ENCODE measurements at regions not wholly inside any gene's neighbourhood (a gene's known extent, or its start where the extent isn't known, plus 50 kb on each side); places are given as distances from the start of the nearest gene placed in this dataset.

DNA sequence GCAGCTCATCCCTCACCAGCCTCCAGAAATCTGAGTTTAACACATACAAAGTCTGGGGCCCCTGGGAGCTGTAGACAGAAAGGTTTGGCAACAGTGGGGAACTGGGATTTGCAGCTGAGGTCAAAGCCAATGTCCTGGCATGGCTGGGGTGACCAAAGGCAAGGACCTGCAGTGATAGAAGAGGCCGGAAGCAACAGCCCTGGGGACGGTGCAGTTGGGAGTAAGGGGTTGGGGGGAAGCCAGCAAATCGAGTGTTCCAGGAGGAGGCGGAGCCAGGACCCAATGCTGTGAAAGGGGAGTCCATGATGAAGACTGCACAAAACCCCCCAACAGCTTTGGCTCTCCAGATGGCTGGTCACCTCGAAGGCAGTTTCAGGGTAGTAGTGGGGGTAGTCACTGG, 74.1 kb upstream of the SPATA12 start:
- no peak for DNase-seq (ENCODE audit: low spot score)
- TF ChIP-seq POLR2AphosphoS5 (IDR thresholded peaks at IDR 0.05) (no peak), POLR2A (IDR thresholded peaks at IDR 0.05) (no peak)
- TF ChIP-seq, protein P1, sequence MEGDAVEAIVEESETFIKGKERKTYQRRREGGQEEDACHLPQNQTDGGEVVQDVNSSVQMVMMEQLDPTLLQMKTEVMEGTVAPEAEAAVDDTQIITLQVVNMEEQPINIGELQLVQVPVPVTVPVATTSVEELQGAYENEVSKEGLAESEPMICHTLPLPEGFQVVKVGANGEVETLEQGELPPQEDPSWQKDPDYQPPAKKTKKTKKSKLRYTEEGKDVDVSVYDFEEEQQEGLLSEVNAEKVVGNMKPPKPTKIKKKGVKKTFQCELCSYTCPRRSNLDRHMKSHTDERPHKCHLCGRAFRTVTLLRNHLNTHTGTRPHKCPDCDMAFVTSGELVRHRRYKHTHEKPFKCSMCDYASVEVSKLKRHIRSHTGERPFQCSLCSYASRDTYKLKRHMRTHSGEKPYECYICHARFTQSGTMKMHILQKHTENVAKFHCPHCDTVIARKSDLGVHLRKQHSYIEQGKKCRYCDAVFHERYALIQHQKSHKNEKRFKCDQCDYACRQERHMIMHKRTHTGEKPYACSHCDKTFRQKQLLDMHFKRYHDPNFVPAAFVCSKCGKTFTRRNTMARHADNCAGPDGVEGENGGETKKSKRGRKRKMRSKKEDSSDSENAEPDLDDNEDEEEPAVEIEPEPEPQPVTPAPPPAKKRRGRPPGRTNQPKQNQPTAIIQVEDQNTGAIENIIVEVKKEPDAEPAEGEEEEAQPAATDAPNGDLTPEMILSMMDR (IDR thresholded peaks at IDR 0.05): no peak
- Histone ChIP-seq H3K27me3 (replicated peaks; ENCODE audit: insufficient read depth) (no peaks in the 10 kb centered on the region), H3K27ac (no peak overlapping the region), H3K9me3 (no peaks in the 10 kb centered on the region), H3K4me1 (replicated peaks) (peaks cover 8% of the 10 kb centered on the region), H3K36me3 (no peaks in the 10 kb centered on the region), H3K4me3 (no peak overlapping the region)
- 69% methylated on average over 5 of the region's 5 CpGs for WGBS
- intact Hi-C loops (cut with DNase I): loop anchor here (5.0 kb wide), 1 partner anchor 54 kb away; no protein-coding TSS in a partner anchor

DNA sequence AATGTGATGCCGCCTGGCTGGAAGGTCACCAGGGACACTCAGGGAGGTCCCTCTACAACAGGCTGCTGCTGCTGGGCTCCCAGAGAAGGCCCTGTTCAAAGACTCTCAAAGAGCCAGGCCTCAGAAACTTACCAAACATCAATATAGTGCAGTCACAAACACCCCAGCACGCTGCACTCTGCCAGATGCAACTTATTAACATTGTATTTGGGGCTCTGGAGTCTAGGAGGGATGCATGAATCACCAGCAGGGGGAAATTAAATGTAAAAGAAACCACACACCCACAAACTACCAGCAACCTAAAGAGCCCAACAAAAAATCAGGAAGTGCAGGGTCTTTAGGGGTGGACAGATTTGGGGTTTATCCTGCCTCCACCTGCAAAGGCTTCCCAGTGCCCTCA, 74.6 kb upstream of the SPATA12 start:
- H3K9me3 ChIP-seq: no peaks in the 10 kb centered on the region
- no peaks in the 10 kb centered on the region for H3K36me3 ChIP-seq
- DNase-seq (ENCODE audit: low spot score): no peak
- H3K4me1 ChIP-seq (replicated peaks): peaks cover 8% of the 10 kb centered on the region
- H3K27ac ChIP-seq: no peak overlapping the region
- WGBS: 59% methylated on average over 2 of the region's 2 CpGs
- TF ChIP-seq, protein P1 (IDR thresholded peaks at IDR 0.05): no peak
- TF ChIP-seq POLR2A (IDR thresholded peaks at IDR 0.05) (no peak), POLR2AphosphoS5 (IDR thresholded peaks at IDR 0.05) (no peak)
- H3K4me3 ChIP-seq: no peak overlapping the region
- intact Hi-C loops (cut with DNase I): loop anchor here (5.0 kb wide), 1 partner anchor 54 kb away; no protein-coding TSS in a partner anchor
- no peaks in the 10 kb centered on the region for H3K27me3 ChIP-seq (replicated peaks; ENCODE audit: insufficient read depth)

DNA sequence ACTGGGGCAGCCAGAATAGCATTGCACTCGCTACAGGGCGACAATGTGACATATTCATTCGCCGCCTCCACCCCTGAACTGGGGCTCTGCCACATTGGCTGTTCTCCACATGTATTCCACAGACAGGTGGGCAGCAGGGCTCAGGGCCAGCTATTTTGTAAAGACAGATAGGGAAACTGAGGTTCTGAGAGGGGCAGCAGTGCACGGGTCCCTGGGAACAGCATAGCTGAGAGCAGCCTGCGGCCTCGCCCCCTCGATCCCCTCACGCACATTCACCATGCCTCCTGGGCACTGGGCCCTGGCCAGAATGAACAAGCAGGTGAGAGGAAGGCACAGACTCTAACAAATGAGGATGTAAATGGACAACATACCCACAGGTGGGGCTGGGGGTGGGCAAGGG, 75.0 kb upstream of the SPATA12 start:
- Histone ChIP-seq H3K27ac (no peak overlapping the region), H3K9me3 (no peaks in the 10 kb centered on the region), H3K36me3 (no peaks in the 10 kb centered on the region), H3K4me1 (replicated peaks) (peaks cover 8% of the 10 kb centered on the region), H3K4me3 (no peak overlapping the region), H3K27me3 (replicated peaks; ENCODE audit: insufficient read depth) (no peaks in the 10 kb centered on the region)
- no peak for DNase-seq (ENCODE audit: low spot score)
- intact Hi-C loops (cut with DNase I): loop anchor here (5.0 kb wide), 1 partner anchor 53 kb away; no protein-coding TSS in a partner anchor
- WGBS: 94% methylated on average over 9 of the region's 9 CpGs
- TF ChIP-seq POLR2A (IDR thresholded peaks at IDR 0.05) (no peak), POLR2AphosphoS5 (IDR thresholded peaks at IDR 0.05) (no peak)
- TF ChIP-seq, protein P1 (IDR thresholded peaks at IDR 0.05): no peak

DNA sequence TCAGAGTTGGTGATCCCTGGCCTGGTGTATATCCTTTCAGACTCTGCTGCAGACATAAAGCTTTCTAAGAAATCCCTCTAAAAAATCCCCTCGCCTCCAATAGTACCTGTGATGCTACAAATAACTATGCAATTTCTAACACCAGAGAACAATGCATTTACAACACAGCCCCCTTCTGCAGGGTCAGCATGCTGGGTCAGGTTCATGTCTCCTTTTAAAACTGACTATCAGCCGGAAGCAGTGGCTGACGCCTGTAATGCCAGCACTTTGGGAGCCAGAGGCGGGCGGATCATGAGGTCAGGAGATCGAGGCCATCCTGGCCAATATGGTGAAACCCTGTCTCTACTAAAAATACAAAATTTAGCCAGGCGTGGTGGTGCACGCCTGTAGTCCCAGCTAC, 77.0 kb upstream of the SPATA12 start:
- TF ChIP-seq POLR2AphosphoS5 (IDR thresholded peaks at IDR 0.05): no peak
- TF ChIP-seq, protein P1 (IDR thresholded peaks at IDR 0.05): no peak
- no peak for TF ChIP-seq POLR2A (IDR thresholded peaks at IDR 0.05)
- DNase-seq (ENCODE audit: low spot score): no peak
- H3K27me3 ChIP-seq (replicated peaks; ENCODE audit: insufficient read depth): no peaks in the 10 kb centered on the region
- intact Hi-C loops (cut with DNase I): no loop called here
- 97% methylated on average over 8 of the region's 8 CpGs for WGBS
- no peaks in the 10 kb centered on the region for H3K36me3 ChIP-seq
- H3K27ac ChIP-seq: no peak overlapping the region
- no peaks in the 10 kb centered on the region for H3K4me1 ChIP-seq (replicated peaks)
- H3K9me3 ChIP-seq: no peaks in the 10 kb centered on the region
- H3K4me3 ChIP-seq: no peak overlapping the region

- TF ChIP-seq, protein P1 (IDR thresholded peaks at IDR 0.05): no peak
- TF ChIP-seq POLR2A (IDR thresholded peaks at IDR 0.05) (no peak), POLR2AphosphoS5 (IDR thresholded peaks at IDR 0.05) (no peak)
- Histone ChIP-seq H3K4me1 (replicated peaks) (no peaks in the 10 kb centered on the region), H3K36me3 (no peaks in the 10 kb centered on the region), H3K27ac (no peak overlapping the region), H3K27me3 (replicated peaks; ENCODE audit: insufficient read depth) (no peaks in the 10 kb centered on the region), H3K4me3 (no peak overlapping the region), H3K9me3 (no peaks in the 10 kb centered on the region)
- intact Hi-C loops (cut with DNase I): no loop called here
- no peak for DNase-seq (ENCODE audit: low spot score)
- WGBS: 63% methylated on average over 2 of the region's 2 CpGs
Observed at GRCh38 chr3:56981445-56982230, 78.8 kb upstream of the SPATA12 start.

All from prostate gland (tissue), 2 donors.